SK-N-SH treated with all-trans-retinoic acid at 6 μM for 48 hours (cell line): ENCODE measurements at regions not wholly inside any gene's neighbourhood (a gene's known extent, or its start where the extent isn't known, plus 50 kb on each side); places are given as distances from the start of the nearest gene placed in this dataset.

Experiments
- ARNTL ChIP-seq: fragments of 450-650 bp; formaldehyde crosslinking; IDR thresholded peaks from 2 replicates; pipeline ENCODE4 v1.5.0; 2020; ENCODE audit warnings: low read depth, mild to moderate bottlenecking, moderate library complexity, borderline replicate concordance
- PATZ1 ChIP-seq: fragments of 250-450 bp; sonication (Bioruptor Pico); IDR thresholded peaks from 2 replicates; pipeline ENCODE4 v1.8.0; 2020; ENCODE audit warnings: mild to moderate bottlenecking, moderate library complexity, borderline replicate concordance
- RARB ChIP-seq: fragments of 250-450 bp; sonication (Bioruptor Pico); IDR thresholded peaks from 2 replicates; pipeline ENCODE4 v1.8.0; 2021; ENCODE audit warnings: mild to moderate bottlenecking, moderate library complexity
- SNAI2 ChIP-seq: fragments of 250-450 bp; sonication (Bioruptor Pico); IDR thresholded peaks from 2 replicates; pipeline ENCODE4 v1.5.0; 2020; ENCODE audit warnings: mild to moderate bottlenecking, moderate library complexity
- TOX ChIP-seq: fragments of 250-450 bp; sonication (Bioruptor Pico); IDR thresholded peaks from 2 replicates; pipeline ENCODE4 v1.8.0; 2021; ENCODE audit warnings: mild to moderate bottlenecking, moderate library complexity, borderline replicate concordance
- ZC3H10 ChIP-seq: fragments of 250-450 bp; sonication (Bioruptor Pico); IDR thresholded peaks from 2 replicates; pipeline ENCODE4 v1.5.1; 2021; ENCODE audit warnings: mild to moderate bottlenecking, moderate library complexity
- ZFP30 ChIP-seq: fragments of 450-650 bp; formaldehyde crosslinking; IDR thresholded peaks from 2 replicates; pipeline ENCODE4 v1.5.0; 2022; ENCODE audit warnings: mild to moderate bottlenecking, moderate library complexity
- ZNF565 ChIP-seq: fragments of 450-650 bp; formaldehyde crosslinking; conservative IDR thresholded peaks from 2 replicates; pipeline ENCODE4 v1.5.0; 2020; ENCODE audit warnings: low read depth, mild to moderate bottlenecking, moderate library complexity
- ZNF8 ChIP-seq: fragments of 450-650 bp; formaldehyde crosslinking; IDR thresholded peaks from 2 replicates; pipeline ENCODE4 v1.5.0; 2020; ENCODE audit warnings: mild to moderate bottlenecking, moderate library complexity

- no peak for TF ChIP-seq SNAI2 (CRISPR knock-in tag)
- no peak for TF ChIP-seq ZC3H10 (CRISPR knock-in tag)
- no peak for TF ChIP-seq RARB (CRISPR knock-in tag)
- no peak for TF ChIP-seq PATZ1 (CRISPR knock-in tag)
- no peak for TF ChIP-seq ZFP30
- TF ChIP-seq TOX = no peak
- TF ChIP-seq ARNTL = no peak
- TF ChIP-seq ZNF8 (CRISPR knock-in tag) = no peak
- no peak for TF ChIP-seq ZNF565 (CRISPR knock-in tag)
Observed at GRCh38 chr2:196329959-196330358, 158.6 kb upstream of the STK17B start.
